HepG2 (cell line): ENCODE measurements at regions not wholly inside any gene's neighbourhood (a gene's known extent, or its start where the extent isn't known, plus 50 kb on each side); places are given as distances from the start of the nearest gene placed in this dataset.

Source experiments
- ATAC-seq: fragments of 200-7000 bp; cut with Tn5 transposase; 3 replicates; pipeline ENCODE4 v1.9.1; 2020; ENCODE audit warnings: mild to moderate bottlenecking, moderate library complexity
- BruUV-seq: library from RNA; stranded (reverse); fragments of 400-500 nt; replicated peaks from 2 replicates; lab custom pipeline; 2021; lab: Mats Ljungman, UMichigan
- CTCF ChIA-PET: fragments of 300-600 bp; formaldehyde crosslinking; extraction: SDS; loops from one replicate; lab custom pipeline; 2021; ENCODE audit warnings: low total read pairs, inconsistent platforms, low intra/inter-chr PET ratio; lab: Yijun Ruan, JAX
- POLR2A ChIA-PET: fragments of 350-600 bp; sonication (Branson Sonifier 250); formaldehyde crosslinking; loops from one replicate; lab custom pipeline; 2020; ENCODE audit warnings: antibody characterized with exemption, inconsistent platforms; lab: Yijun Ruan, JAX
- DNase-seq: peaks from one replicate; pipeline ENCODE4 v3.0.0-alpha.2; 2015; ENCODE audit warnings: low spot score
- FAIRE-seq: peaks from 3 replicates; lab custom pipeline; 2011; peaks lifted over from hg19 to GRCh38; lab: Jason Lieb, UNC
- H2AFZ ChIP-seq: one replicate; pipeline ENCODE4 v1.6.1; 2011; ENCODE audit warnings: low read length, inconsistent platforms
- H3K27ac ChIP-seq: fragments of 300-600 bp; 3 replicates; pipeline ENCODE4 v1.8.0; 2011; ENCODE audit warnings: mixed run types, mild to moderate bottlenecking, mixed read lengths, low read length, inconsistent platforms; ENCODE audit not compliant: insufficient read depth; ENCODE audit errors: extremely low read length
- H3K27me3 ChIP-seq, 2 experiments: fragments of 200-600 bp in 1 of 2; 2 replicates in 1 of 2; 3 replicates in 1 of 2; pipeline versions ENCODE4 v1.6.0 to v1.8.0; 2011; ENCODE audit warnings: low read length in 2 of 2, mild to moderate bottlenecking in 2 of 2, moderate library complexity in 2 of 2, inconsistent platforms in 1 of 2; ENCODE audit not compliant: insufficient read depth in 2 of 2, control insufficient read depth in 1 of 2
- H3K36me3 ChIP-seq, 2 experiments: fragments of 200-600 bp in 1 of 2; replicated peaks in 1 of 2; 2 replicates in 1 of 2; 3 replicates in 1 of 2; pipeline versions ENCODE4 v1.5.1 to v1.8.0; 2011; ENCODE audit warnings: low read length in 2 of 2, inconsistent platforms in 1 of 2; ENCODE audit not compliant: insufficient read depth in 2 of 2, control insufficient read depth in 1 of 2
- H3K4me1 ChIP-seq: 2 replicates; pipeline ENCODE4 v1.5.1; 2012; ENCODE audit warnings: low read length, inconsistent platforms; ENCODE audit not compliant: insufficient read depth
- H3K4me2 ChIP-seq: 2 replicates; pipeline ENCODE4 v1.6.0; 2011; ENCODE audit warnings: low read depth, low read length, inconsistent platforms
- H3K4me3 ChIP-seq, 3 experiments: fragments of 200-600 bp in 1 of 3; sonication (generic), shearing (Covaris generic) in 1 of 3; replicated peaks in 1 of 3; 2 replicates each; pipeline ENCODE4 v1.5.1; 2011 to 2016; ENCODE audit warnings: low read length in 3 of 3, inconsistent platforms in 2 of 3, low read depth in 2 of 3, mild to moderate bottlenecking in 2 of 3, control low read depth in 1 of 3, mixed read lengths in 1 of 3; ENCODE audit not compliant: insufficient read depth in 1 of 3
- H3K79me2 ChIP-seq: one replicate; pipeline ENCODE4 v1.6.1; 2011; ENCODE audit warnings: low read length, inconsistent platforms; ENCODE audit not compliant: insufficient read depth
- H3K9ac ChIP-seq: 2 replicates; pipeline ENCODE4 v1.6.0; 2011; ENCODE audit warnings: mild to moderate bottlenecking, low read depth, low read length, inconsistent platforms; ENCODE audit not compliant: insufficient read depth
- H3K9me3 ChIP-seq: 2 replicates; pipeline ENCODE4 v1.5.1; 2012; ENCODE audit warnings: mild to moderate bottlenecking, low read length
- H4K20me1 ChIP-seq: 2 replicates; pipeline ENCODE4 v1.6.0; 2011; ENCODE audit warnings: inconsistent platforms, mild to moderate bottlenecking, low read length, moderate library complexity; ENCODE audit not compliant: insufficient read depth
- AHDC1 ChIP-seq: sonication (generic); formaldehyde crosslinking; IDR thresholded peaks from 2 replicates; pipeline ENCODE4 v1.5.1; 2020; ENCODE audit warnings: mild to moderate bottlenecking, missing genetic modification reagents, borderline replicate concordance
- DMAP1 ChIP-seq: IDR thresholded peaks from 2 replicates; pipeline ENCODE4 v1.6.1; 2016
- ZFAT ChIP-seq: sonication (generic); formaldehyde crosslinking; conservative IDR thresholded peaks from 2 replicates; pipeline ENCODE4 v1.8.1; 2023; ENCODE audit warnings: missing genetic modification reagents, inconsistent platforms
- ZHX1 ChIP-seq: sonication (generic); formaldehyde crosslinking; IDR thresholded peaks from 2 replicates; pipeline ENCODE4 v1.8.1; 2022; ENCODE audit warnings: low read depth, mild to moderate bottlenecking, missing genetic modification reagents
- ZNF563 ChIP-seq: sonication (generic); formaldehyde crosslinking; IDR thresholded peaks from 2 replicates; pipeline ENCODE4 v1.8.0; 2022; ENCODE audit warnings: mild to moderate bottlenecking, moderate library complexity, missing genetic modification reagents
- WGBS: methylation state at CpG from one replicate; pipeline ENCODE4 v1.1.6; 2017; ENCODE audit warnings: low lambda C conversion rate; 5-methylcytosine and 5-hydroxymethylcytosine counted together
- in situ Hi-C: cut with HindIII; loops from 2 replicates; pipeline ENCODE4 v1.10.0; 2017; ENCODE audit warnings: low pct_unique_long_range_greater_than_20kb; ENCODE audit not compliant: extremely low pct_ligation_motif_present
- intact Hi-C: fragments of 100-400 bp; cut with micrococcal nuclease; formaldehyde crosslinking; loops from one replicate; pipeline ENCODE4 v1.10.0; 2022; ENCODE audit not compliant: unreplicated experiment

GRCh38 chr13:109869312-109870237, 83.2 kb upstream of the IRS2 start:
- BruUV-seq = no TSS peak
- Histone ChIP-seq H3K4me1 (no peaks in the 10 kb centered on the region), H3K27ac (no peak overlapping the region), H4K20me1 (no peaks in the 10 kb centered on the region), H3K4me2 (no peak overlapping the region), H3K9me3 (no peaks in the 10 kb centered on the region), H3K27me3 (no peaks in the 10 kb centered on the region), H3K4me3 (no peak overlapping the region), H3K79me2 (no peaks in the 10 kb centered on the region), H3K9ac (no peak overlapping the region), H2AFZ (no peak overlapping the region), H3K36me3 (no peaks in the 10 kb centered on the region)
- ATAC-seq (no peak), FAIRE-seq (no peak), DNase-seq (no peak)
- WGBS = 76% methylated on average over 36 of the region's 43 CpGs
- ChIA-PET POLR2A (no interaction called here), CTCF (no interaction called here)
- in situ Hi-C loops (no loop called here), intact Hi-C loops (no loop called here)
- TF ChIP-seq DMAP1 (no peak), ZNF563 (CRISPR knock-in tag) (no peak), AHDC1 (CRISPR knock-in tag) (no peak), ZFAT (CRISPR knock-in tag) (no peak), ZHX1 (CRISPR knock-in tag) (no peak)
